HEK293 (cell line): ENCODE measurements at regions not wholly inside any gene's neighbourhood (a gene's known extent, or its start where the extent isn't known, plus 50 kb on each side); places are given as distances from the start of the nearest gene placed in this dataset.

Experiments
- CTCF ChIA-PET: fragments of 350-600 bp; formaldehyde crosslinking; extraction: SDS; loops from one replicate; lab custom pipeline; 2021; ENCODE audit warnings: antibody characterized with exemption; lab: Yijun Ruan, JAX
- POLR2A ChIA-PET: fragments of 300-600 bp; formaldehyde crosslinking; extraction: SDS; loops from one replicate; lab custom pipeline; 2020; ENCODE audit warnings: antibody characterized with exemption, inconsistent platforms; lab: Yijun Ruan, JAX
- H3K27ac ChIP-seq: fragments of 200-500 bp; sonication (Bioruptor generic); 2 replicates; pipeline ENCODE4 v1.5.1; 2014; ENCODE audit warnings: low read depth, low read length, control low read depth, inconsistent platforms; ENCODE audit errors: extremely low read depth
- H3K36me3 ChIP-seq, 2 experiments: fragments of 200-500 bp in 1 of 2; sonication (Bioruptor generic) in 1 of 2; 1 replicate in 1 of 2; 2 replicates in 1 of 2; pipeline ENCODE4 v1.5.1; 2014 to 2017; ENCODE audit warnings: inconsistent platforms in 2 of 2, low read length in 2 of 2; ENCODE audit not compliant: control insufficient read depth in 2 of 2, insufficient read depth in 1 of 2
- H3K4me1 ChIP-seq: fragments of 200-500 bp; sonication (Bioruptor generic); 2 replicates; pipeline ENCODE4 v1.5.1; 2014; ENCODE audit warnings: mild to moderate bottlenecking, low read length, inconsistent platforms; ENCODE audit not compliant: control insufficient read depth, insufficient read depth
- H3K4me3 ChIP-seq: 2 replicates; pipeline ENCODE4 v1.5.1; 2011; ENCODE audit warnings: low read depth, mild to moderate bottlenecking, control low read depth, low read length, moderate library complexity
- H3K9me3 ChIP-seq: fragments of 200-500 bp; sonication (Bioruptor generic); 2 replicates; pipeline ENCODE4 v1.5.1; 2014; ENCODE audit warnings: low read depth, low read length, inconsistent platforms; ENCODE audit not compliant: control insufficient read depth, insufficient read depth
- BCL11B ChIP-seq: fragments of 450-650 bp; formaldehyde crosslinking; IDR thresholded peaks from 2 replicates; pipeline ENCODE4 v1.5.1; 2016; ENCODE audit warnings: low read depth, missing biosample characterization, missing genetic modification characterization
- KLF7 ChIP-seq: fragments of 450-650 bp; formaldehyde crosslinking; IDR thresholded peaks from 2 replicates; pipeline ENCODE4 v1.5.1; 2016; ENCODE audit warnings: missing biosample characterization, missing genetic modification characterization, borderline replicate concordance
- MEIS1 ChIP-seq: sonication (generic); formaldehyde crosslinking; IDR thresholded peaks from 2 replicates; pipeline ENCODE4 v1.8.1; 2022; ENCODE audit warnings: missing genetic modification reagents, mild to moderate bottlenecking, borderline replicate concordance
- SCRT2 ChIP-seq: fragments of 450-650 bp; formaldehyde crosslinking; IDR thresholded peaks from 2 replicates; pipeline ENCODE4 v1.5.1; 2016; ENCODE audit warnings: missing biosample characterization, missing genetic modification characterization
- ZBTB20 ChIP-seq: fragments of 450-650 bp; formaldehyde crosslinking; IDR thresholded peaks from 2 replicates; pipeline ENCODE4 v1.5.1; 2016; ENCODE audit warnings: missing biosample characterization, missing genetic modification characterization
- ZBTB8A ChIP-seq: fragments of 450-650 bp; formaldehyde crosslinking; IDR thresholded peaks from 2 replicates; pipeline ENCODE4 v1.5.1; 2016; ENCODE audit warnings: missing biosample characterization, missing genetic modification characterization
- ZFP3 ChIP-seq: fragments of 450-650 bp; formaldehyde crosslinking; IDR thresholded peaks from 2 replicates; pipeline ENCODE4 v1.5.1; 2016; ENCODE audit warnings: low read depth, missing biosample characterization, missing genetic modification characterization
- ZFP69B ChIP-seq: fragments of 450-650 bp; formaldehyde crosslinking; IDR thresholded peaks from 2 replicates; pipeline ENCODE4 v1.5.1; 2016; ENCODE audit warnings: missing biosample characterization, missing genetic modification characterization
- ZNF132 ChIP-seq: fragments of 450-650 bp; formaldehyde crosslinking; IDR thresholded peaks from 2 replicates; pipeline ENCODE4 v1.5.1; 2017; ENCODE audit warnings: missing biosample characterization, missing genetic modification characterization, borderline replicate concordance
- ZNF146 ChIP-seq: fragments of 450-650 bp; formaldehyde crosslinking; IDR thresholded peaks from 2 replicates; pipeline ENCODE4 v1.5.1; 2016; ENCODE audit warnings: missing biosample characterization, missing genetic modification characterization
- ZNF16 ChIP-seq: fragments of 450-650 bp; formaldehyde crosslinking; IDR thresholded peaks from 2 replicates; pipeline ENCODE4 v1.5.1; 2016; ENCODE audit warnings: low read depth, missing biosample characterization, missing genetic modification characterization
- ZNF24 ChIP-seq: fragments of 450-650 bp; formaldehyde crosslinking; IDR thresholded peaks from 2 replicates; pipeline ENCODE4 v1.5.1; 2016; ENCODE audit warnings: missing biosample characterization, missing genetic modification characterization
- ZNF292 ChIP-seq: fragments of 450-650 bp; formaldehyde crosslinking; IDR thresholded peaks from 2 replicates; pipeline ENCODE4 v1.5.1; 2016; ENCODE audit warnings: low read depth, missing biosample characterization, missing genetic modification characterization, borderline replicate concordance
- ZNF350 ChIP-seq: fragments of 450-650 bp; formaldehyde crosslinking; IDR thresholded peaks from 2 replicates; pipeline ENCODE4 v1.5.0; 2017; ENCODE audit warnings: missing biosample characterization, mild to moderate bottlenecking, missing genetic modification characterization
- ZNF394 ChIP-seq: fragments of 450-650 bp; formaldehyde crosslinking; IDR thresholded peaks from 2 replicates; pipeline ENCODE4 v1.5.1; 2016; ENCODE audit warnings: missing biosample characterization, missing genetic modification characterization, mild to moderate bottlenecking, moderate library complexity, borderline replicate concordance
- ZNF48 ChIP-seq: fragments of 450-650 bp; formaldehyde crosslinking; IDR thresholded peaks from 2 replicates; pipeline ENCODE4 v1.5.1; 2016; ENCODE audit warnings: missing biosample characterization, missing genetic modification characterization
- ZNF529 ChIP-seq: fragments of 450-650 bp; formaldehyde crosslinking; IDR thresholded peaks from 2 replicates; pipeline ENCODE4 v1.5.1; 2017; ENCODE audit warnings: missing genetic modification characterization, missing biosample characterization; ENCODE audit not compliant: insufficient replicate concordance
- ZNF544 ChIP-seq: fragments of 450-650 bp; formaldehyde crosslinking; IDR thresholded peaks from 2 replicates; pipeline ENCODE4 v1.5.0; 2017; ENCODE audit warnings: missing biosample characterization, missing genetic modification characterization
- ZNF548 ChIP-seq: fragments of 450-650 bp; formaldehyde crosslinking; IDR thresholded peaks from 2 replicates; pipeline ENCODE4 v1.5.1; 2016; ENCODE audit warnings: missing biosample characterization, missing genetic modification characterization
- ZNF654 ChIP-seq: fragments of 450-650 bp; formaldehyde crosslinking; IDR thresholded peaks from 2 replicates; pipeline ENCODE4 v1.5.1; 2016; ENCODE audit warnings: low read depth, missing biosample characterization, missing genetic modification characterization
- ZNF660 ChIP-seq: fragments of 450-650 bp; IDR thresholded peaks from 2 replicates; pipeline ENCODE4 v1.5.1; 2018; ENCODE audit warnings: missing biosample characterization, mild to moderate bottlenecking, missing genetic modification characterization
- ZNF791 ChIP-seq: fragments of 450-650 bp; formaldehyde crosslinking; IDR thresholded peaks from 2 replicates; pipeline ENCODE4 v1.5.1; 2016; ENCODE audit warnings: missing biosample characterization, missing genetic modification characterization
- ZSCAN16 ChIP-seq: fragments of 450-650 bp; formaldehyde crosslinking; IDR thresholded peaks from 2 replicates; pipeline ENCODE4 v1.5.1; 2016; ENCODE audit warnings: missing biosample characterization, missing genetic modification characterization
- TF ChIP-seq, protein P1 (sequence below): fragments of 450-650 bp; formaldehyde crosslinking; IDR thresholded peaks from 2 replicates; pipeline ENCODE4 v1.5.1; 2016; ENCODE audit warnings: missing biosample characterization, missing genetic modification characterization, low read depth
- TF ChIP-seq, protein P2 (sequence below): fragments of 450-650 bp; formaldehyde crosslinking; IDR thresholded peaks from 2 replicates; pipeline ENCODE4 v1.5.1; 2017; ENCODE audit warnings: missing biosample characterization, missing genetic modification characterization
- TF ChIP-seq, protein P3 (sequence below): IDR thresholded peaks from 2 replicates; pipeline ENCODE4 v1.6.1; 2011; ENCODE audit warnings: mild to moderate bottlenecking, low read depth, low read length, borderline replicate concordance
- TF ChIP-seq, protein P4 (sequence below): fragments of 450-650 bp; IDR thresholded peaks from 2 replicates; pipeline ENCODE4 v1.5.1; 2018; ENCODE audit warnings: missing biosample characterization, missing genetic modification characterization
- TF ChIP-seq, protein P5 (sequence below): fragments of 450-650 bp; formaldehyde crosslinking; IDR thresholded peaks from 2 replicates; pipeline ENCODE4 v1.5.1; 2016; ENCODE audit warnings: missing biosample characterization, missing genetic modification characterization

DNA sequence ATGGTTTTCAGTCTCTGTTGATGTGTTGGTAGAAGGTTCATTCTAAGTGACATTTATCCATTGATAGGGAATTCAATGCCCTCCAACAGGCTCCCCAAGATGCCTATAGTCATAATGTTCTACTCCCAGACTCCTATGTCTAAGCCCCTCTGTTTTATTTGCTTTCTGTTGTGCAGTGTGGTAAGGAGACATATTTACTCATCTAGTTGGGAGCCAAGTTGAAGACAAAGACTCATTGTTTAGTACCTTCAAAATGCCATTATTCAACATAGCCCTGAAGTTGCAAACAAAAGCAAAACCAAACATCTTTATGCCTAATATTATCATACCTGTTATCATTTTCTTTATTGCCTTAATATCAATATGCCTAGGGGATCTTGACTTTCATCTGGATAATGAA lies 302.1 kb downstream of the RMST start:
- POLR2A ChIA-PET = no interaction called here
- H3K4me1 ChIP-seq = no peaks in the 10 kb centered on the region
- no peak overlapping the region for H3K4me3 ChIP-seq
- CTCF ChIA-PET = no interaction called here
- no peaks in the 10 kb centered on the region for H3K9me3 ChIP-seq
- no peak overlapping the region for H3K27ac ChIP-seq
- H3K36me3 ChIP-seq = no peaks in the 10 kb centered on the region
- TF ChIP-seq, protein P1, sequence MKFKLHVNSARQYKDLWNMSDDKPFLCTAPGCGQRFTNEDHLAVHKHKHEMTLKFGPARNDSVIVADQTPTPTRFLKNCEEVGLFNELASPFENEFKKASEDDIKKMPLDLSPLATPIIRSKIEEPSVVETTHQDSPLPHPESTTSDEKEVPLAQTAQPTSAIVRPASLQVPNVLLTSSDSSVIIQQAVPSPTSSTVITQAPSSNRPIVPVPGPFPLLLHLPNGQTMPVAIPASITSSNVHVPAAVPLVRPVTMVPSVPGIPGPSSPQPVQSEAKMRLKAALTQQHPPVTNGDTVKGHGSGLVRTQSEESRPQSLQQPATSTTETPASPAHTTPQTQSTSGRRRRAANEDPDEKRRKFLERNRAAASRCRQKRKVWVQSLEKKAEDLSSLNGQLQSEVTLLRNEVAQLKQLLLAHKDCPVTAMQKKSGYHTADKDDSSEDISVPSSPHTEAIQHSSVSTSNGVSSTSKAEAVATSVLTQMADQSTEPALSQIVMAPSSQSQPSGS = no peak
- TF ChIP-seq, protein P2, sequence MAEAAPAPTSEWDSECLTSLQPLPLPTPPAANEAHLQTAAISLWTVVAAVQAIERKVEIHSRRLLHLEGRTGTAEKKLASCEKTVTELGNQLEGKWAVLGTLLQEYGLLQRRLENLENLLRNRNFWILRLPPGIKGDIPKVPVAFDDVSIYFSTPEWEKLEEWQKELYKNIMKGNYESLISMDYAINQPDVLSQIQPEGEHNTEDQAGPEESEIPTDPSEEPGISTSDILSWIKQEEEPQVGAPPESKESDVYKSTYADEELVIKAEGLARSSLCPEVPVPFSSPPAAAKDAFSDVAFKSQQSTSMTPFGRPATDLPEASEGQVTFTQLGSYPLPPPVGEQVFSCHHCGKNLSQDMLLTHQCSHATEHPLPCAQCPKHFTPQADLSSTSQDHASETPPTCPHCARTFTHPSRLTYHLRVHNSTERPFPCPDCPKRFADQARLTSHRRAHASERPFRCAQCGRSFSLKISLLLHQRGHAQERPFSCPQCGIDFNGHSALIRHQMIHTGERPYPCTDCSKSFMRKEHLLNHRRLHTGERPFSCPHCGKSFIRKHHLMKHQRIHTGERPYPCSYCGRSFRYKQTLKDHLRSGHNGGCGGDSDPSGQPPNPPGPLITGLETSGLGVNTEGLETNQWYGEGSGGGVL (tag by site-specific recombination) = no peak
- TF ChIP-seq ZNF350 (tag by site-specific recombination) = no peak

DNA sequence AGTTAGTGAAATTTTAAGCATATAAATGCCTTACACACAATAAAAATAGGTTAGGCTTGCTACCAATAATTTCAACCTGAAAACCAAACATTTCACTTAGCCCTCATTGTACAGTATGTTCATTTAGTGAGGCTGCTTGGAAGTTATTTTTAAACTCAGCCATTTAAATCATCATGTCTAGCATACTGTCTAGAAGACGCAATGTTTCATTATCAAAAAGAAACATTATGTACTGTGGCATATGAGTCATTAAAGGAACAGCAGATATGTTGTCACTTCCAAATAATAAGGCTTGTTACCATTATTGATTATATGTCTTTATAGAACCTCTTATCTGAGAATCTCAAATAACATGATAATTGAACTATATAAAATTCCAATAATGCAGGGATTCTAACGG lies 304.7 kb downstream of the RMST start:
- no peaks in the 10 kb centered on the region for H3K9me3 ChIP-seq
- no peaks in the 10 kb centered on the region for H3K36me3 ChIP-seq
- TF ChIP-seq ZFP69B (tag by site-specific recombination) = no peak
- TF ChIP-seq ZNF132 (tag by site-specific recombination) = no peak
- TF ChIP-seq ZNF292 = no peak
- TF ChIP-seq ZNF660 (tag by site-specific recombination) = no peak
- no peak for TF ChIP-seq ZBTB20 (tag by site-specific recombination)
- no peak for TF ChIP-seq ZNF16
- no peak for TF ChIP-seq ZNF394 (tag by site-specific recombination)
- no peak for TF ChIP-seq MEIS1 (CRISPR knock-in tag)
- TF ChIP-seq, protein P3, sequence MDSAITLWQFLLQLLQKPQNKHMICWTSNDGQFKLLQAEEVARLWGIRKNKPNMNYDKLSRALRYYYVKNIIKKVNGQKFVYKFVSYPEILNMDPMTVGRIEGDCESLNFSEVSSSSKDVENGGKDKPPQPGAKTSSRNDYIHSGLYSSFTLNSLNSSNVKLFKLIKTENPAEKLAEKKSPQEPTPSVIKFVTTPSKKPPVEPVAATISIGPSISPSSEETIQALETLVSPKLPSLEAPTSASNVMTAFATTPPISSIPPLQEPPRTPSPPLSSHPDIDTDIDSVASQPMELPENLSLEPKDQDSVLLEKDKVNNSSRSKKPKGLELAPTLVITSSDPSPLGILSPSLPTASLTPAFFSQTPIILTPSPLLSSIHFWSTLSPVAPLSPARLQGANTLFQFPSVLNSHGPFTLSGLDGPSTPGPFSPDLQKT = no peak
- TF ChIP-seq ZBTB8A (tag by site-specific recombination) = no peak
- POLR2A ChIA-PET = no interaction called here
- no peak overlapping the region for H3K27ac ChIP-seq
- CTCF ChIA-PET = interaction anchor here (0.7 kb wide), 1 partner anchor 342 kb away, joined by 3 read pairs; no protein-coding TSS in a partner anchor
- no peak overlapping the region for H3K4me3 ChIP-seq
- H3K4me1 ChIP-seq = no peaks in the 10 kb centered on the region

DNA sequence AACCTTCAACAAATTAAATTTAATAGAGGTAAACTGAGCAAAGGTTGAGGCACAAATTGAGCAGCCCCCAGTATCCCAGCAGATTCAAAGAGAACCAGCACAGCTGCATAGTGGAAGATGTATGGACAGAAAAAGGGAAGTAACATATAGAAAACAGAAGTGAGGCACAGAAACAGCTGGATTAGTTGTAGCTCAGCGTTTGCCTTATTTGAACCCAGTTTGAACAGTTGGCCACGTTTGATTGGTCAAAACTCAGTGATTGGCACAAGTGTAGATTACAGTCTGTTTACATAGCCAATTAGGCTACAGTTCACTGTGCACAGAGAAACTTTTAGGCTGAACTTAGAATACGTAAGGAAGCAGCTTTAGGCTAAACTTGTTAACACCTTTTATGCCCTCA lies 315.5 kb downstream of the RMST start:
- Histone ChIP-seq H3K4me3 (no peak overlapping the region), H3K9me3 (no peaks in the 10 kb centered on the region), H3K4me1 (no peaks in the 10 kb centered on the region), H3K27ac (no peak overlapping the region), H3K36me3 (no peaks in the 10 kb centered on the region)
- ChIA-PET CTCF (no interaction called here), POLR2A (no interaction called here)
- TF ChIP-seq KLF7 (tag by site-specific recombination) = no peak
- no peak for TF ChIP-seq ZFP3
- no peak for TF ChIP-seq ZNF548 (tag by site-specific recombination)
- TF ChIP-seq, protein P4, sequence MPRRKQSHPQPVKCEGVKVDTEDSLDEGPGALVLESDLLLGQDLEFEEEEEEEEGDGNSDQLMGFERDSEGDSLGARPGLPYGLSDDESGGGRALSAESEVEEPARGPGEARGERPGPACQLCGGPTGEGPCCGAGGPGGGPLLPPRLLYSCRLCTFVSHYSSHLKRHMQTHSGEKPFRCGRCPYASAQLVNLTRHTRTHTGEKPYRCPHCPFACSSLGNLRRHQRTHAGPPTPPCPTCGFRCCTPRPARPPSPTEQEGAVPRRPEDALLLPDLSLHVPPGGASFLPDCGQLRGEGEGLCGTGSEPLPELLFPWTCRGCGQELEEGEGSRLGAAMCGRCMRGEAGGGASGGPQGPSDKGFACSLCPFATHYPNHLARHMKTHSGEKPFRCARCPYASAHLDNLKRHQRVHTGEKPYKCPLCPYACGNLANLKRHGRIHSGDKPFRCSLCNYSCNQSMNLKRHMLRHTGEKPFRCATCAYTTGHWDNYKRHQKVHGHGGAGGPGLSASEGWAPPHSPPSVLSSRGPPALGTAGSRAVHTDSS = no peak
- TF ChIP-seq ZSCAN16 (tag by site-specific recombination) = no peak
- TF ChIP-seq ZNF791 = no peak
- no peak for TF ChIP-seq ZNF544 (tag by site-specific recombination)
- no peak for TF ChIP-seq ZNF48 (tag by site-specific recombination)
- TF ChIP-seq BCL11B = no peak
- TF ChIP-seq ZNF654 (tag by site-specific recombination) = no peak
- no peak for TF ChIP-seq SCRT2 (tag by site-specific recombination)
- TF ChIP-seq ZNF146 = no peak
- TF ChIP-seq ZNF24 (tag by site-specific recombination) = no peak
- TF ChIP-seq ZNF529 (tag by site-specific recombination) = no peak
- TF ChIP-seq, protein P5, sequence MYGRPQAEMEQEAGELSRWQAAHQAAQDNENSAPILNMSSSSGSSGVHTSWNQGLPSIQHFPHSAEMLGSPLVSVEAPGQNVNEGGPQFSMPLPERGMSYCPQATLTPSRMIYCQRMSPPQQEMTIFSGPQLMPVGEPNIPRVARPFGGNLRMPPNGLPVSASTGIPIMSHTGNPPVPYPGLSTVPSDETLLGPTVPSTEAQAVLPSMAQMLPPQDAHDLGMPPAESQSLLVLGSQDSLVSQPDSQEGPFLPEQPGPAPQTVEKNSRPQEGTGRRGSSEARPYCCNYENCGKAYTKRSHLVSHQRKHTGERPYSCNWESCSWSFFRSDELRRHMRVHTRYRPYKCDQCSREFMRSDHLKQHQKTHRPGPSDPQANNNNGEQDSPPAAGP (tag by site-specific recombination) = no peak
